ENCODE measurements at regions not wholly inside any gene's neighbourhood (a gene's known extent, or its start where the extent isn't known, plus 50 kb on each side); places are given as distances from the start of the nearest gene placed in this dataset.
A peak's percentile ranks its signal among the peaks of the same experiment; 100 is the strongest.

- Histone ChIP-seq H3K4me2 (ENCODE audit: insufficient read depth in 1 of 2, low read depth in 2 of 2, low read length in 2 of 2) (no peak overlapping the region), H3K79me1 (ENCODE audit: low read depth, low read length) (no peaks in the 10 kb centered on the region), H3K4me3 (ENCODE audit: extremely low read depth in 1 of 4, insufficient read depth in 2 of 4, low read depth in 3 of 4, low read length in 4 of 4) (no peak overlapping the region), H3K4ac (replicated peaks; ENCODE audit: insufficient read length, low read depth, low read length) (no peak overlapping the region), H2BK20ac (ENCODE audit: low read length) (no peak overlapping the region), H2BK12ac (ENCODE audit: low read depth, low read length) (no peak overlapping the region), H2BK5ac (ENCODE audit: low read depth, low read length) (no peak overlapping the region), H2BK15ac (ENCODE audit: low read length) (no peak overlapping the region), H4K8ac (ENCODE audit: extremely low read depth, insufficient read depth, low read length) (no peak overlapping the region; the same call in 1 of the 2 replicates), H3K18ac (ENCODE audit: extremely low read depth, low read length) (no peak overlapping the region), H3K4me1 (replicated peaks in 1 of 4; ENCODE audit: control insufficient read depth in 3 of 4, insufficient read depth in 4 of 4, low read length in 3 of 4) (no peaks in the 10 kb centered on the region), H3K79me2 (ENCODE audit: control insufficient read depth in 1 of 2, insufficient read depth in 2 of 2, low read length in 2 of 2) (no peaks in the 10 kb centered on the region), H2AFZ (ENCODE audit: low read length) (no peak overlapping the region), H4K20me1 (replicated peaks in 1 of 2; ENCODE audit: control insufficient read depth in 1 of 2, insufficient read depth in 2 of 2, low read length in 2 of 2) (no peaks in the 10 kb centered on the region), H2BK120ac (replicated peaks; ENCODE audit: low read depth, low read length) (no peak overlapping the region), H3K23me2 (ENCODE audit: low read depth, low read length) (no peaks in the 10 kb centered on the region), H3K27me3 (replicated peaks in 1 of 4; ENCODE audit: control insufficient read depth in 3 of 4, extremely low read depth in 1 of 4, insufficient read depth in 3 of 4, low read length in 3 of 4) (no peaks in the 10 kb centered on the region), H4K5ac (ENCODE audit: insufficient read length, low read depth, low read length) (no peak overlapping the region), H3K23ac (ENCODE audit: insufficient read length) (no peak overlapping the region), H3K27ac (ENCODE audit: low read depth, low read length) (no peak overlapping the region), H4K91ac (replicated peaks; ENCODE audit: insufficient read length, low read length) (no peak overlapping the region), H3K36me3 (ENCODE audit: control insufficient read depth in 2 of 4, insufficient read depth in 4 of 4, low read length in 3 of 4) (no peaks in the 10 kb centered on the region), H3K56ac (replicated peaks; ENCODE audit: insufficient read length, low read depth, low read length) (no peak overlapping the region), H3K14ac (ENCODE audit: insufficient read length) (no peak overlapping the region), H3K9me3 (ENCODE audit: insufficient read depth in 2 of 2, low read depth in 1 of 2, low read length in 1 of 2) (no peaks in the 10 kb centered on the region; a peak in 1 of 4 replicates), H3K9ac (replicated peaks in 1 of 4; ENCODE audit: extremely low read depth in 1 of 4, low read depth in 3 of 4, low read length in 3 of 4) (no peak overlapping the region), H2AK5ac (ENCODE audit: low read depth, low read length) (no peak overlapping the region)
- CTCF ChIA-PET (ENCODE audit: partially characterized antibody): no interaction called here
- 80% methylated on average over 4 of the region's 4 CpGs; no CpG with 5 or more reads in 1 of the 2 experiments for WGBS, 2 experiments (ENCODE audit: extremely low coverage in 1 of 2, insufficient coverage in 1 of 2, insufficient read length in 1 of 2, insufficient replicate concordance in 2 of 2, low coverage in 1 of 2, low lambda C conversion rate in 2 of 2, missing lambda C conversion rate in 1 of 2)
- DNase-seq (ENCODE audit: low read depth in 1 of 2, low spot score in 2 of 2) (no peak), FAIRE-seq (no peak)
- TF ChIP-seq CEBPB (IDR thresholded peaks at IDR 0.05; ENCODE audit: low read depth, low read length): peak; percentile 87
- TF ChIP-seq TCF12 (IDR thresholded peaks at IDR 0.05; ENCODE audit: low read depth, low read length): no peak
- POLR2A ChIA-PET (ENCODE audit: partially characterized antibody): no interaction called here
Measured at GRCh38 chr1:218739426-218739825, 394.3 kb downstream of the TGFB2 start.
